GM12875 (cell line): ENCODE measurements at regions not wholly inside any gene's neighbourhood (a gene's known extent, or its start where the extent isn't known, plus 50 kb on each side); places are given as distances from the start of the nearest gene placed in this dataset.

Experiments
- H3K4me3 ChIP-seq: one replicate; pipeline ENCODE4 v1.5.1; 2011; ENCODE audit warnings: low read depth, low read length, control low read depth
- TF ChIP-seq, protein P1 (sequence below): IDR thresholded peaks from 2 replicates; pipeline ENCODE4 v1.5.1; 2011; ENCODE audit warnings: low read depth, mild to moderate bottlenecking, control low read depth, inconsistent platforms, low read length, moderate library complexity, borderline replicate concordance; ENCODE audit not compliant: insufficient read depth

GRCh38 chr2:4502230-4502843 lies 799.0 kb downstream of the DCDC2C start:
- TF ChIP-seq, protein P1, sequence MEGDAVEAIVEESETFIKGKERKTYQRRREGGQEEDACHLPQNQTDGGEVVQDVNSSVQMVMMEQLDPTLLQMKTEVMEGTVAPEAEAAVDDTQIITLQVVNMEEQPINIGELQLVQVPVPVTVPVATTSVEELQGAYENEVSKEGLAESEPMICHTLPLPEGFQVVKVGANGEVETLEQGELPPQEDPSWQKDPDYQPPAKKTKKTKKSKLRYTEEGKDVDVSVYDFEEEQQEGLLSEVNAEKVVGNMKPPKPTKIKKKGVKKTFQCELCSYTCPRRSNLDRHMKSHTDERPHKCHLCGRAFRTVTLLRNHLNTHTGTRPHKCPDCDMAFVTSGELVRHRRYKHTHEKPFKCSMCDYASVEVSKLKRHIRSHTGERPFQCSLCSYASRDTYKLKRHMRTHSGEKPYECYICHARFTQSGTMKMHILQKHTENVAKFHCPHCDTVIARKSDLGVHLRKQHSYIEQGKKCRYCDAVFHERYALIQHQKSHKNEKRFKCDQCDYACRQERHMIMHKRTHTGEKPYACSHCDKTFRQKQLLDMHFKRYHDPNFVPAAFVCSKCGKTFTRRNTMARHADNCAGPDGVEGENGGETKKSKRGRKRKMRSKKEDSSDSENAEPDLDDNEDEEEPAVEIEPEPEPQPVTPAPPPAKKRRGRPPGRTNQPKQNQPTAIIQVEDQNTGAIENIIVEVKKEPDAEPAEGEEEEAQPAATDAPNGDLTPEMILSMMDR: no peak
- H3K4me3 ChIP-seq: no peak overlapping the region

DNA sequence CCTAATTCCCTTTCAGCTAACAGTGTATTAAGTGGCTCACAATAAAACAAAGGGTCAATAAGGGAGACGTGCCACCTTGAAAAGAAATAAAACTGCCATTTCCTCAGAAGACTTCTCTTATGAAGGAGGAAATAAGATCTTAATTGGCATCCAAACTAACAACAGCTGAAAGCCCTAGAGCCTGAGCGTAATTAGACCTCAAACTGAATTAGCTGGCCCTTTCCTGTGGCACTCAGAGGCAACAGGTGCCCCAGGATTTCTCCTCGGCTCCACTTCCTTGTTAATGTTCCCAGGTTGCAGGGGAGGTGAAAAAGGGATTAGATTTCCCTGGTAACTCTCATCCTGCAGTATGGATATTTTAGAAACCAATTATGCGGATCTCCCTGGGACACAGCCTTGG lies 804.3 kb downstream of the DCDC2C start:
- H3K4me3 ChIP-seq: no peak overlapping the region
- TF ChIP-seq, protein P1: no peak

- TF ChIP-seq, protein P1: no peak
- H3K4me3 ChIP-seq: no peak overlapping the region
These were observed 812.7 kb downstream of the DCDC2C start for GRCh38 chr2:4515871-4516761.

GRCh38 chr2:4518596-4518995 lies 815.2 kb downstream of the DCDC2C start:
- TF ChIP-seq, protein P1: no peak
- no peak overlapping the region for H3K4me3 ChIP-seq

- TF ChIP-seq, protein P1: no peak
- H3K4me3 ChIP-seq: no peak overlapping the region
These were observed 819.4 kb downstream of the DCDC2C start for GRCh38 chr2:4522498-4523421.

- TF ChIP-seq, protein P1: no peak
- no peak overlapping the region for H3K4me3 ChIP-seq
These were observed 824.0 kb downstream of the DCDC2C start for GRCh38 chr2:4527416-4527815.
